Lower lobe of right lung (tissue), 2 donors: ENCODE measurements at regions not wholly inside any gene's neighbourhood (a gene's known extent, or its start where the extent isn't known, plus 50 kb on each side); places are given as distances from the start of the nearest gene placed in this dataset.
"Not testable (repeated sequence)": the region's sequence is repeated elsewhere in the genome, so short reads cannot be mapped to it uniquely, and the experiment has no call there.

Experiments
- ATAC-seq, 2 donors: fragments of 200-7000 bp; cut with Tn5 transposase; one replicate each; pipeline ENCODE4 v1.9.1; 2020 to 2022; ENCODE audit warnings: mild to moderate bottlenecking in 2 of 2, moderate library complexity in 2 of 2
- DNase-seq: peaks from one replicate; pipeline ENCODE4 v3.0.0-alpha.2; 2020
- H3K27ac ChIP-seq: fragments of 200-600 bp; one replicate; pipeline ENCODE4 v1.8.0; 2022
- H3K27me3 ChIP-seq: fragments of 200-600 bp; one replicate; pipeline ENCODE4 v1.8.0; 2022; ENCODE audit warnings: low read depth
- H3K36me3 ChIP-seq: fragments of 200-600 bp; one replicate; pipeline ENCODE4 v1.8.0; 2022; ENCODE audit warnings: mild to moderate bottlenecking
- H3K4me1 ChIP-seq: fragments of 200-600 bp; one replicate; pipeline ENCODE4 v1.8.0; 2022
- H3K4me3 ChIP-seq: fragments of 200-600 bp; one replicate; pipeline ENCODE4 v1.8.0; 2022; ENCODE audit warnings: mild to moderate bottlenecking
- H3K9me3 ChIP-seq: fragments of 200-600 bp; one replicate; pipeline ENCODE4 v1.8.0; 2022
- CTCF ChIP-seq: fragments of 200-600 bp; IDR thresholded peaks from one replicate; pipeline ENCODE4 v1.8.0; 2022; ENCODE audit warnings: antibody characterized with exemption, mild to moderate bottlenecking
- intact Hi-C: fragments of 100-400 bp; cut with DNase I; formaldehyde crosslinking; loops from one replicate; pipeline ENCODE4 v1.11.0; 2022
- donor health status: DM: no; HTN: yes; CAD: no; lungs with severe emphysema.

GRCh38 chr6:894274-894673 is 201.3 kb upstream of the EXOC2 start:
- Histone ChIP-seq H3K4me1 (no peaks in the 10 kb centered on the region), H3K36me3 (no peaks in the 10 kb centered on the region), H3K27me3 (no peaks in the 10 kb centered on the region), H3K27ac (no peak overlapping the region), H3K9me3 (no peaks in the 10 kb centered on the region), H3K4me3 (no peak overlapping the region)
- ATAC-seq (no peak), DNase-seq (no peak)
- no peak for TF ChIP-seq CTCF
- intact Hi-C loops, result no loop called here

- Histone ChIP-seq H3K27me3 (no peaks in the 10 kb centered on the region), H3K27ac (no peak overlapping the region), H3K36me3 (no peaks in the 10 kb centered on the region), H3K9me3 (no peaks in the 10 kb centered on the region), H3K4me1 (no peaks in the 10 kb centered on the region), H3K4me3 (no peak overlapping the region)
- intact Hi-C loops, result no loop called here
- ATAC-seq, result no peak
- TF ChIP-seq CTCF, result no peak
- no peak for DNase-seq
Observed at GRCh38 chr6:890995-891394, 198.1 kb upstream of the EXOC2 start.

GRCh38 chr6:890201-890600 is 197.3 kb upstream of the EXOC2 start:
- Histone ChIP-seq H3K4me3 (no peak overlapping the region), H3K36me3 (no peaks in the 10 kb centered on the region), H3K4me1 (no peaks in the 10 kb centered on the region), H3K9me3 (no peaks in the 10 kb centered on the region), H3K27ac (no peak overlapping the region), H3K27me3 (no peaks in the 10 kb centered on the region)
- ATAC-seq, result no peak
- TF ChIP-seq CTCF, result no peak
- DNase-seq, result no peak
- intact Hi-C loops, result no loop called here

GRCh38 chr6:887583-888235 is 194.8 kb upstream of the EXOC2 start:
- Histone ChIP-seq H3K9me3 (no peaks in the 10 kb centered on the region), H3K4me1 (no peaks in the 10 kb centered on the region), H3K4me3 (no peak overlapping the region), H3K36me3 (no peaks in the 10 kb centered on the region), H3K27me3 (no peaks in the 10 kb centered on the region), H3K27ac (no peak overlapping the region)
- intact Hi-C loops, result no loop called here
- ATAC-seq, result no peak
- no peak for TF ChIP-seq CTCF
- DNase-seq, result no peak

GRCh38 chr6:886116-886515 is 193.2 kb upstream of the EXOC2 start:
- H3K9me3 ChIP-seq, H3K27ac ChIP-seq, H3K27me3 ChIP-seq, H3K4me1 ChIP-seq, ATAC-seq, H3K4me3 ChIP-seq, DNase-seq, intact Hi-C loops, H3K36me3 ChIP-seq: not testable (repeated sequence)

- DNase-seq (no peak), ATAC-seq (no peak)
- TF ChIP-seq CTCF, result no peak
- H3K27me3 ChIP-seq, result no peaks in the 10 kb centered on the region
- no peak overlapping the region for H3K4me3 ChIP-seq
- intact Hi-C loops, result no loop called here
- no peaks in the 10 kb centered on the region for H3K4me1 ChIP-seq
- H3K36me3 ChIP-seq, result no peaks in the 10 kb centered on the region
- H3K9me3 ChIP-seq, result no peaks in the 10 kb centered on the region
- H3K27ac ChIP-seq, result no peak overlapping the region
Observed at GRCh38 chr6:885051-885590, 192.2 kb upstream of the EXOC2 start.
